Astrocyte of the spinal cord (primary cell): ENCODE measurements at regions not wholly inside any gene's neighbourhood (a gene's known extent, or its start where the extent isn't known, plus 50 kb on each side); places are given as distances from the start of the nearest gene placed in this dataset.
A peak's percentile ranks its signal among the peaks of the same experiment; 100 is the strongest.

Experiments used
- DNase-seq: peaks from one replicate; pipeline ENCODE4 v3.0.0; 2011; ENCODE audit warnings: low read depth, low spot score
- H3K4me3 ChIP-seq: 2 replicates; pipeline ENCODE4 v1.5.1; 2011; ENCODE audit warnings: low read depth, mild to moderate bottlenecking, low read length, moderate library complexity
- in situ Hi-C: cut with HindIII; loops from 2 replicates; pipeline ENCODE4 v1.10.0; 2017; ENCODE audit warnings: low sequenced_read_pairs
- TF ChIP-seq, protein P1 (sequence below): IDR thresholded peaks from 2 replicates; pipeline ENCODE4 v1.5.1; 2012; ENCODE audit warnings: low read depth, mild to moderate bottlenecking, low read length, inconsistent platforms

DNA sequence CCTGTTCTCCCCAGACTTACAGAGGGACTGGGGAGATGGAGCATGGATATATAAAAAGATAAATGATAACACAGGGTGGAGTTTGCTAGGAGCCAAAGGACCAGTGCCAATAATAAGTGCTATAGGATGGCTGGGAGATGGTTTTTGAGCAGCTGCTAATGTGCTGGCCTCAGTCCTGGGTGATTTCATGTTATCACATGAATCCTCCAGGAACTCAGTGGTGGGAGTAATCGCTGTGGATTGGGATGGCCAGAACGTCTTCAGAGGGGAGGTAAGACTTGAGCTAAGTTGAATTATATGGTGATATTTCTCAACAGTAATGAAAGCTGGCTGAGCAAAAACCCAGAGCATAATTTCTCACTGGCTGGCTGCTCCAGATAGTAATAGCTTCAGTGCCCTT is 441.4 kb downstream of the SLC4A3 start:
- in situ Hi-C loops, result no loop called here
- H3K4me3 ChIP-seq, result no peak overlapping the region
- DNase-seq, result no peak
- TF ChIP-seq, protein P1, sequence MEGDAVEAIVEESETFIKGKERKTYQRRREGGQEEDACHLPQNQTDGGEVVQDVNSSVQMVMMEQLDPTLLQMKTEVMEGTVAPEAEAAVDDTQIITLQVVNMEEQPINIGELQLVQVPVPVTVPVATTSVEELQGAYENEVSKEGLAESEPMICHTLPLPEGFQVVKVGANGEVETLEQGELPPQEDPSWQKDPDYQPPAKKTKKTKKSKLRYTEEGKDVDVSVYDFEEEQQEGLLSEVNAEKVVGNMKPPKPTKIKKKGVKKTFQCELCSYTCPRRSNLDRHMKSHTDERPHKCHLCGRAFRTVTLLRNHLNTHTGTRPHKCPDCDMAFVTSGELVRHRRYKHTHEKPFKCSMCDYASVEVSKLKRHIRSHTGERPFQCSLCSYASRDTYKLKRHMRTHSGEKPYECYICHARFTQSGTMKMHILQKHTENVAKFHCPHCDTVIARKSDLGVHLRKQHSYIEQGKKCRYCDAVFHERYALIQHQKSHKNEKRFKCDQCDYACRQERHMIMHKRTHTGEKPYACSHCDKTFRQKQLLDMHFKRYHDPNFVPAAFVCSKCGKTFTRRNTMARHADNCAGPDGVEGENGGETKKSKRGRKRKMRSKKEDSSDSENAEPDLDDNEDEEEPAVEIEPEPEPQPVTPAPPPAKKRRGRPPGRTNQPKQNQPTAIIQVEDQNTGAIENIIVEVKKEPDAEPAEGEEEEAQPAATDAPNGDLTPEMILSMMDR, result no peak

GRCh38 chr2:220070349-220070748 is 442.9 kb downstream of the SLC4A3 start:
- no peak for DNase-seq
- H3K4me3 ChIP-seq, result no peak overlapping the region
- TF ChIP-seq, protein P1, result no peak
- in situ Hi-C loops, result no loop called here

- DNase-seq, result no peak
- no peak overlapping the region for H3K4me3 ChIP-seq
- TF ChIP-seq, protein P1, result no peak
- in situ Hi-C loops, result no loop called here
These were observed 444.3 kb downstream of the SLC4A3 start for GRCh38 chr2:220071696-220072095.

DNA sequence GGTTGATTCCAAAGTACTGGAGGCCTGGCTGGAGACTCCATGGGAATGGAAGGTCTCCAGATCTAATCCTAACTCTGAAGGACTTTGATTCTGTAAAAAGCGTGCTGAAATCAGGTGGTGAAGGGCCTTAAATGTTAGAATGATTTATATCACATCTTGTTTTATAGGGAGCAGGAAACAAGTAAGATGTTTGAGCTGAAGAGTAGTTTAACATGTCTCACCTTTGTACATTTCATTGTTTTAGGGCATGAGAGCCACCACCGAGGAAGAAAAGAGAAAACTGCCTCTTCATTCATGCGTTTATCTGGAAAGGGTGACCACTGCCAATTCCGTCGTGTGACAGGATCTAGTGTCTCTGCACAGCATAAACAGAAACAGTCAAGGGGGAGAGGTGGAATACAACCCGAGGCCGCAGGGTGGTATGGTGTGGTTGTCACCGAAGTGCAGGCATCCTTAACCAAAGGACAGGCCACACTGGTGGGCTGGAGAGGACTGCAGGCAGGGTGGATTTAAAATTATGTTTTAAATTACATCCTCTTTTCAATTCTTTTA is 445.3 kb downstream of the SLC4A3 start:
- no peak overlapping the region for H3K4me3 ChIP-seq
- TF ChIP-seq, protein P1, result no peak
- in situ Hi-C loops, result no loop called here
- DNase-seq, result no peak

GRCh38 chr2:220075835-220076234 is 448.4 kb downstream of the SLC4A3 start:
- in situ Hi-C loops, result no loop called here
- no peak overlapping the region for H3K4me3 ChIP-seq
- TF ChIP-seq, protein P1, result no peak
- DNase-seq, result no peak

GRCh38 chr2:220076734-220077133 is 449.3 kb downstream of the SLC4A3 start:
- TF ChIP-seq, protein P1, result peak; percentile 67
- in situ Hi-C loops, result no loop called here
- DNase-seq, result peak; percentile 79
- no peak overlapping the region for H3K4me3 ChIP-seq

- TF ChIP-seq, protein P1, result no peak
- no peak overlapping the region for H3K4me3 ChIP-seq
- peak; percentile 72 for DNase-seq
- in situ Hi-C loops, result no loop called here
These were observed 450.1 kb downstream of the SLC4A3 start for GRCh38 chr2:220077488-220077887.
